ENCODE measurements at regions not wholly inside any gene's neighbourhood (a gene's known extent, or its start where the extent isn't known, plus 50 kb on each side); places are given as distances from the start of the nearest gene placed in this dataset.

DNA sequence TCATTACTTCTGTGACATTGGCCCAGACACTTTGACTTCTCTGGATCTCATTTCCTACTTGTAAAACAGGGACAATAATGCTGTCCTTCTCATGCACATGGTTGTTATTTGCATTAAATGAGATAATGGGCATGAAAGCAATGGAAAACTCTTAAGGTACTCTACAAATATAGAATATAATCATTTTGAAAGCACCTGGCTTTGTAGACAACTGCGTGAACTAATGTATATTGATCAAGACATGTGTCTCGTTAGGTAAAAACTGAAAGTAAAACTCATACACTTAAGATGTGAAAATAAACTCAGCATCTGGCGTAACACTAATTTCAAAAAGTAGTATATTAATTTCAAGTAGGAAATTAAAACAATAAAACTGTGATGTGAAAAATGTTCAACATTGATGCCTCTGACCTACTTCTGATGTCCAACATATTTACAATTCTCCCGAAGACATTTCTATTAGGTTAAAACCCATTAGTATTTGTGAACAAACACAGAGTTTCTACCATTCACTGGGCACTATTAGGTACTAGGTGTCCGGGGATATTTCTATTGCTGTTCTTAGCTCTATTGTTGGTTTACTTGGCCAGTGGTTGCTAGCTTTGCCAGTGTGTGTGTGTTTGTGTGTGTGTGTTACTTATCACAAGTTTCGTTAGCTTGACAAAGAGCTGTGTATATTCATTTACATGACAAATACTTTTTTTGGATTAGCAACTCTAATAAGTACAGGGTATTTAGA, 220.5 kb downstream of the KCNRG start:
- TF ChIP-seq CTCF (conservative IDR thresholded peaks at IDR 0.05; ENCODE audit: low read depth, low read length) (no peak), EZH2 (IDR thresholded peaks at IDR 0.05; ENCODE audit: borderline replicate concordance, low read depth, low read length, poor library complexity, severe bottlenecking) (no peak)
